Panc1 (cell line): ENCODE measurements at regions not wholly inside any gene's neighbourhood (a gene's known extent, or its start where the extent isn't known, plus 50 kb on each side); places are given as distances from the start of the nearest gene placed in this dataset.

ENCODE experiments used
- POLR2AphosphoS5 ChIP-seq: IDR thresholded peaks from 2 replicates; pipeline ENCODE4 v1.6.1; 2012; ENCODE audit warnings: mild to moderate bottlenecking, low read depth, low read length, moderate library complexity
- SIN3A ChIP-seq: IDR thresholded peaks from 2 replicates; pipeline ENCODE4 v1.6.1; 2012; ENCODE audit warnings: low read depth, mild to moderate bottlenecking, low read length, moderate library complexity, borderline replicate concordance; ENCODE audit not compliant: insufficient read depth
- TF ChIP-seq, protein P1 (sequence below): fragments of 450-650 bp; IDR thresholded peaks from 2 replicates; pipeline ENCODE4 v1.5.1; 2017; ENCODE audit warnings: mild to moderate bottlenecking

DNA sequence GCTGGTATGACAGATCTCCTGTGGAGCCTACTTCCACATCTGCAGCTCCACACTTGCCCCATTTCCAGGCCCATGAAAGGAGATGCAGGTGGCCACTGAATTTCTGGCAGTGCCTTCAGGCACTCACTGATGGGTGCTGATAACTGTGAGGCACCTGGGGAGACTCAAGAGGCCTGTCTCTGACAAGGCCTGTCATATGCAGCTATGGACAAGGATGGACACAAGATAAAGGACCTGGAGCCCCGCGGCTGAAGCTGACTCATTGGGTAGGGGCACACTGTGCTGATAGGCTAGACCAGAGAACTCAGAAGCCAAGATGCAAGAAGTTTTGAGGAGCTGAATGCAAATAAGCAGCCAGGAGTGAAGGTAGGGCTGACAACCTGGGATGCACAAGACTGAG is 81.0 kb upstream of the LRFN2 start:
- TF ChIP-seq SIN3A (no peak), POLR2AphosphoS5 (no peak)
- TF ChIP-seq, protein P1, sequence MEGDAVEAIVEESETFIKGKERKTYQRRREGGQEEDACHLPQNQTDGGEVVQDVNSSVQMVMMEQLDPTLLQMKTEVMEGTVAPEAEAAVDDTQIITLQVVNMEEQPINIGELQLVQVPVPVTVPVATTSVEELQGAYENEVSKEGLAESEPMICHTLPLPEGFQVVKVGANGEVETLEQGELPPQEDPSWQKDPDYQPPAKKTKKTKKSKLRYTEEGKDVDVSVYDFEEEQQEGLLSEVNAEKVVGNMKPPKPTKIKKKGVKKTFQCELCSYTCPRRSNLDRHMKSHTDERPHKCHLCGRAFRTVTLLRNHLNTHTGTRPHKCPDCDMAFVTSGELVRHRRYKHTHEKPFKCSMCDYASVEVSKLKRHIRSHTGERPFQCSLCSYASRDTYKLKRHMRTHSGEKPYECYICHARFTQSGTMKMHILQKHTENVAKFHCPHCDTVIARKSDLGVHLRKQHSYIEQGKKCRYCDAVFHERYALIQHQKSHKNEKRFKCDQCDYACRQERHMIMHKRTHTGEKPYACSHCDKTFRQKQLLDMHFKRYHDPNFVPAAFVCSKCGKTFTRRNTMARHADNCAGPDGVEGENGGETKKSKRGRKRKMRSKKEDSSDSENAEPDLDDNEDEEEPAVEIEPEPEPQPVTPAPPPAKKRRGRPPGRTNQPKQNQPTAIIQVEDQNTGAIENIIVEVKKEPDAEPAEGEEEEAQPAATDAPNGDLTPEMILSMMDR = no peak
